ENCODE measurements at regions not wholly inside any gene's neighbourhood (a gene's known extent, or its start where the extent isn't known, plus 50 kb on each side); places are given as distances from the start of the nearest gene placed in this dataset.

DNA sequence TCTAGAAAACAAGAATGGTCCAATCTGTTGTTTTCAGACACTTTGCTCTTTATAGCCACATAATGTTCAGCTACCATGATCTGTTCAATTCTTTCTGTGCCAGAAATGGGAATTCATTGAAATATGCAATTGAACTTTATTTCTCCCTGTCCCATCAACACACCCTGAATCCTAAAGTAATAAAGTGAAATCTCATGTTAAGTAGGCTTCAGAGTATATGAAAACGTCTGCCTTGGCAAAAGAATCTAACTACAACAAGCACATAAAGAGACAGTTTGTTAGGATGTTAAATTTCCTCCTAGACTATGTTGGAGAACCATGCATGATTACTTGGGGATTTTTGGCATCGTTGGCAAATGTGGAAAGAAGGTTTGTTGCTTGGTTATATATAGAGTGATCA lies 722.7 kb downstream of the XPNPEP1 start:
- no peak for DNase-seq (ENCODE audit: missing footprints)
- intact Hi-C loops (cut with DNase I), result no loop called here
- no peak for ATAC-seq

DNA sequence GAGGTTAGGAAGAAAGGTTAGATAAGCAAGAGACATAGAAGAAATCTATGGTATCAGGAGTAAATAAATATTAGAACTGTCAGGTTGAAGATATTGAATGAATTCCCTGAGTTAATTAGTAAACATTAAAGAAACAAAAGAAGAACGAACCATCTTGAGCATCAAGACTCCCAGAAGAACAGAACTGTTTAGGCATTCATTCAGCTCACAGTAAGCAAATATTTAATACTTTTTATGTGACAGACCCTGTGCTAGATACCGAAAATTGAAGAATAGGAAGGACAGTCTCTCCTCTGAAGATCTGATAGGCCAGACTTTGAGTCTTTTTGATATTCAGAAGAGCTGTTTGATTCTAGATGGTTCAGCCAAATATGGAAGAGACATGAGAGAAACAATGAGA lies 731.5 kb downstream of the XPNPEP1 start:
- intact Hi-C loops (cut with DNase I), result no loop called here
- no peak for DNase-seq (ENCODE audit: missing footprints)
- no peak for ATAC-seq

DNA sequence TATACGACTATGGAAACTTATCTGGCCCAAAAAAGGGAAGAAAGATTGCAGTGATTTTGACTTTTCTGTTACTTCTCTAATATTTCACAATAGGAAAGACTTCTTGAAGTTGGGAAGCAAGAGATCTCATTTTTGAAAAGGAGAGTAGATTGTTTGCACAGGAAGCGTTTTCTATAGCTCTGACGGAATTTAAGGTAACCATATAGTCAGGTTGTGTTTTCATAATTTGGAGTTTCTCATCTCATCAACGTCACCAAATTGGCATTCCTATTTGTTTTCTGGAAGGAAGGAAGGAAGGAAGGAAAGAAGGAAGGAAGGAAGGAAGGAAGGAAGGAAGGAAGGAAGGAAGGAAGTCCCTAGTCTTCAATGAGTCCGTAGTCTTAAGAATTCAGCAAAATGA lies 732.0 kb downstream of the XPNPEP1 start:
- intact Hi-C loops (cut with DNase I), result no loop called here
- DNase-seq (ENCODE audit: missing footprints), result no peak
- ATAC-seq, result no peak

DNA sequence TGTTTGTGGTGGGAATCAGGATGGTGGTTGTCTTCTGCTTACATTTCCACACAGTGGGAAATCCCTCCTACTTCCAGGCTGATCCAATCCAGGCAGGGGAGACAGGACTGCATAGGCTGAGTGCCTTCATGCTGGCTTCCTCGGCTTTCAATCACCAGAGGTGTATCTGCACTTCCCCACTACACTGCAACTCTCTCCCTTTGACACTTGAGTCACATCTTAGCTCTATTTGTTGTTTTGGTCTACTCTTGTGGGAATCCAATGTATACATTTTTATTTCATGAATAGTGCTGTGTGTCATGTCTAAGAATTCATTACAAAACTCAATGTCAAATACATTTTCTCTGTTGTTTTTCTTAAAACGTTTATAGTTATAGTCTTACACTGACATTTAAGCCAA lies 735.6 kb downstream of the XPNPEP1 start:
- intact Hi-C loops (cut with DNase I), result no loop called here
- no peak for ATAC-seq
- DNase-seq (ENCODE audit: missing footprints), result no peak

DNA sequence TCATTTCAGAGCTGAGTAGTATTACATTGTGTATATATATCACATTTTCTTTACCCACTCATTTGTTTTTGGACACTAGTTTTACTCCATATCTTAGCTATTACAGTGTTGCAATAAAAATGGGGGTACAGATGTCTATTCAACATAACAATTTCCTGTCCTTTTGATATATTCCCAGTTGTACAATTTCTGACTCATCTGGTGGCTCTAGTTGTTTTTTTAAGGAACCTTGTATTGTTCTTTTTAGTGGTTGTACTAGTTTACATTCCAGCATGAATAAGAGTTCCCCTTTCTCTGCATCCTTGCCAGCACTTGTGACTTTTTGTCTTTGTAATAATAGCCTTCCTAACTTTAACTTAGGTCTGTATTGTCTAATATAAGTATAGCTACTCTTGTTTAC lies 739.9 kb downstream of the XPNPEP1 start:
- no peak for ATAC-seq
- intact Hi-C loops (cut with DNase I), result no loop called here
- DNase-seq (ENCODE audit: missing footprints), result no peak

DNA sequence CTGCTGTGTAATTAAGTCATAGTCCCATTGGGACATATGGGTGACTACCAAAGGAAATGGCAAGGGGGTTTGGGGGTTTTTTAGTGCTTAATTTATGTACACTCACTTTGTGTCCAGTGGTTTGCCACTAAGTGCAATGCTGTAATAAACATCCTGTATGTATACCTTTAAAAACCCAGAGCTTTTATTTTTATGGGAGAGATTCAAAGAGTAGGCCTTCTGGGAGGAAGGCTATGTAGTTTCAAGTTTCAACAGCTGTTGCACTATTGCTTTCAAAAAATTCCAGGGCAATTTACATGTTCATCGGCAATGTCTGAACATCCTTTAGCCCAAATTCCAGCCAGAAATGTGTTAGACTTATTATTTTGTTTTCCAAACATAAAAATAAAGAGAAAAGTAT lies 744.7 kb downstream of the XPNPEP1 start:
- no peak for DNase-seq (ENCODE audit: missing footprints)
- no peak for ATAC-seq
- intact Hi-C loops (cut with DNase I), result no loop called here

DNA sequence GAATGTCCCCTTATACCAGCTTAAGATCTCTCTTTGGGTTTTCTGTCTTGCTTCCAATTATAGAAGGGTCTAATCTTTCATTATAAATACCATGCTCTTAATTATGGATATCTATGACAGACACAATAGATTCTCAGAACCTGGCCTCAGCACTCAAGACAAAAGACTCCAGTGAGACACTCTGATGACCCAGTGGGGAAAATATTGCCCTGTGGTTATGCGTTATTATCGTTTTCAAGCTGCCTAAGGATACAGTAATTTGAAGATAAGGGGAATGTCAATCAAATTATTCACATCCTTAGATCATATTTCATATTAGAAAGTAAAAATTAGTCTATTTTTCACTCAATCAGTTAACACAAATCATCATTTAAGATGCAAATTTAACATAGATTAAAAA lies 748.8 kb downstream of the XPNPEP1 start:
- intact Hi-C loops (cut with DNase I), result no loop called here
- ATAC-seq (no peak), DNase-seq (ENCODE audit: missing footprints) (no peak)

DNA sequence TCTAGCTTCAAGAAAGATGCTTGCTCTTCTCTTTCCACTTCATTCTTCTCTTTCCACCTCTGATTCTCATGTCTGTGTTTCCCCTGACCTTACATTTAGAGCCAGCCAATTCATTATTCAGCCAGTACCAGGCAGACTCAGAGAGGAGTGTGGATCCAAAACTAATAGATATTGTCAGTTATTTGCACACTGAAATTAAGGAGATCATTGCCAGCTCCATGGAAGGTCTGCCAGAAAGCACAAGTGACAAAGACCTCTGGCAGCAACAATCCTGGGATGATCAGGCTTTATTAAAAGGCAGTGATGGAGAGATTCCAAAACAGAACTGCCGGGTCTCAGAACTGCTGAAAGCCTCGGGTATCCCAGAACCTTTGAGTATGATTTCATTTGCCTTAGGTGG lies 749.4 kb downstream of the XPNPEP1 start:
- intact Hi-C loops (cut with DNase I), result no loop called here
- DNase-seq (ENCODE audit: missing footprints) (no peak), ATAC-seq (no peak)

DNA sequence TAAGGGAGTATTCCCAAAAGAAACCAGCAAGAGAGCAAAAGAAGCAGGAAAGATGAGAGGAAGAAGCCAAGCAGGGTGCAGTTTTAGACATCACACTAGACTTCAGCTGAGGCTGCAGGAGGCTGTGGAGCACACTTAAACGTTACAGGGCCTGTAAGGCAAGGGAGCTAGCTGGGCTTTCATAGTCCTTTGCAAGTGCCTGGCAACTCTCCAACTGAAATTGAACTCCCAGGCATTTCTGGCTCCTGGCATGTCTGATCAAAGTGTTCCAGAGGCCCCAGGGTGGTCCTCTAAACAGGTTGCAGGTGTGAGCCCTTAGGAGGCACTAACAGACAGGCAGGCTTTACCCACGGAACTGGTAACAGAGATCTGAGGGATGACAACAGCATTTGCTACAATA lies 750.2 kb downstream of the XPNPEP1 start:
- intact Hi-C loops (cut with DNase I), result no loop called here
- ATAC-seq (no peak), DNase-seq (ENCODE audit: missing footprints) (no peak)

DNA sequence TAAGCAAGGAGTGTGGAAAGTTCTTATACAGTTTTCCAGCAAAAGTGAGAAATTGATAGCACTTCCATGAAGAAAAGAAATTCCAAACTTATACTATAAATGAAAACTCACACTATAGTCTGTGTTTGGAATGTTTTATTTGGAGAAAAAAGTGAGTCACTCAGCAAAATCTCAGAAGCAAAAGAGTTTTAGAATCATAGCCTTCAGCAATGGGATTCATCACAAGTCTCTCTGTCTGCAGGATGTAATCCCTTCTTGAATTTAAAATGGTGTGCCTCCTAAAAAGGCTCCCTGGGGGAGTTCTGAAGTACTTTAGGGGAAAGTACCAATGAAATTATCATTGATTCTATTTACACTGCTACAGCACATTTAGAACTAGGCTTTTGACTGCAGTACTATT lies 756.4 kb downstream of the XPNPEP1 start:
- intact Hi-C loops (cut with DNase I), result no loop called here
- no peak for DNase-seq (ENCODE audit: missing footprints)
- ATAC-seq, result no peak

DNA sequence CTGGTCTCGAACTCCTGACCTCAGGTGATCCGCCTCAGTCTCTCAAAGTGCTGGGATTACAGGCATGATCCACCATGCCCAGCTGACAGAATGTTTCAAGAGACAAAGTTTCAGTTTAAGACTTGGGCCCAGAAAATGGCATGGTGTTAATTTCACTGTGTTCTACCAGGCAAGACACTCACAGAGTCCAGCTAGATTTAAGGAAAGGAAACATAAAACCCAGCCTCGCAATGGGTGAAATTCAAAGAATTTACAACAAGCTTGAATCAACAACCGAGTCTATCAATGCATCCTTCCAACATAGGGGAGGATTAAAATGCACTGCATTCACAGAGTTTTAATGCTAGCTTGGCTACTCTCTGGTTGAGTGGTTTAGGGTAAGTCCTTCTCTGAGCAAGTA lies 764.0 kb downstream of the XPNPEP1 start:
- ATAC-seq, result no peak
- DNase-seq (ENCODE audit: missing footprints), result no peak
- intact Hi-C loops (cut with DNase I), result no loop called here

DNA sequence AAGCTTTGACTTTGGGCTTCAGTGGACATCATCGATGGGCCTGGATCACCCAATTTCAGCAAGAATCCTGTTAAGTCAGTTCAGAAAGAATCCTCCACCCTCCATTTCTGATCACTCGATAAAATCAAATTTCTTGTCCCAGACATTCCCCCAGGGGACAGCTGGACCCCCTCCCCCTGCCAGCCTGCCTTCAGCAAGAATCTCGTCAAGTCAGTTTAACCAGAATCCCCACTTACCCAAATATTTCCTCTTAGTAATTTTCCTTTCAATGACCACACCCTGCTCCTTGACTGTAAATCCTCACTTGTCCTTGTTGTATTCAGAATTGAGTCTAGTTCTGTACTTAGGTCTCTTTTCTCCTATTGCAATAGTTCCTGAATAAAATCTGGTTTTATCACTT lies 766.9 kb downstream of the XPNPEP1 start:
- ATAC-seq (no peak), DNase-seq (ENCODE audit: missing footprints) (no peak)
- intact Hi-C loops (cut with DNase I), result no loop called here

DNA sequence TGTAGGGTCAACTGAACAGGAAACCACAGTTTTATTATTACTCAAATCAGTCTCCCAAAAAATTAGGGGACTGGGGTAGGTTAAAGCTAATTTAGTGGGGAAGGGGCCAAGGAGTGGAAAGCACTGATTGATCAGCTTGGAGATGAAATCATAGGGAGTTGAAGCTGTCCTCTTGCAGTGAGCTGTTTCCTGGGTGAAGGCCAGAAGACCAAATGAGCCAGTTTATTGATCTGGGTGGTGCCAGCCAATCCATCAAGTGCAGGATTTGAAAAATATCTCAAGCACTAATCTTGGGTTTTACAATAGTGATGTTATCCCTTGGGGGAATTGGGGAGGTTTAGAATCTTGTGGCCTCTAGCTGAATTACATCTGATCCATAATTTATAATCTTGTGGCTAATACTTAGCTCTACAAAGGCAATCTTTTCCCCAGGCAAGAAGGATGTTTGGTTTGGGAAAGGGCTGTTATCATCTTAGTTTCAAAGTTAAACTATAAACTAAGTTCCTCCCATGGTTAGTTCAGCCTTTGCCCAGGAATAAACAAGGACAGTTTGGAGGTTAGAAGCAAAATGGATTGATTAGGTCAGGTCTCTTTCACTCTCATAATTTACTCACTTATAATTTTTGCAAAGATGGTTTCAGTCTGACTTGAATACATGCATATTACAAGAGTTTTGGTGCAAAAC lies 773.5 kb downstream of the XPNPEP1 start:
- intact Hi-C loops (cut with DNase I), result no loop called here
- DNase-seq (ENCODE audit: missing footprints), result no peak

DNA sequence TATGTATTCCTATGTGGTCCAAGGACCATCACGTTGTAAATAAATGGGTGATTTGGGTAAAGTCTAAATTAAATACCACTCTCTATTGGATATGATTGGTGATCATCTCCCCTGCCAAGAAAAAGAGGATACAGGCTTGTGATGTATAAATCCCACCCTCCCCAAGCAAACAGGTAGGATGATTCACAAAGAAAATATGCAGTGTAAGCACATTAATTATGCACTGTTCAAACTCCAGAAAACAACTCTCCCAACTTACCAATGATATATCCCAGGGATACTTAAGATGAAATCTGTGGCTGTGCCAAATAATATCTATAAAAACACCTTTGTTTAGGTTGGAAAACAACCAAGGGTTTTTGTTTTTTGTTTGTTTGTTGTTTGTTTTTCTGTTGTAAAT lies 795.9 kb downstream of the XPNPEP1 start:
- ATAC-seq (no peak), DNase-seq (ENCODE audit: missing footprints) (no peak)
- intact Hi-C loops (cut with DNase I), result no loop called here

More for the DNA sequence above, 773.5 kb downstream of the XPNPEP1 start:
- ATAC-seq, result no peak

DNA sequence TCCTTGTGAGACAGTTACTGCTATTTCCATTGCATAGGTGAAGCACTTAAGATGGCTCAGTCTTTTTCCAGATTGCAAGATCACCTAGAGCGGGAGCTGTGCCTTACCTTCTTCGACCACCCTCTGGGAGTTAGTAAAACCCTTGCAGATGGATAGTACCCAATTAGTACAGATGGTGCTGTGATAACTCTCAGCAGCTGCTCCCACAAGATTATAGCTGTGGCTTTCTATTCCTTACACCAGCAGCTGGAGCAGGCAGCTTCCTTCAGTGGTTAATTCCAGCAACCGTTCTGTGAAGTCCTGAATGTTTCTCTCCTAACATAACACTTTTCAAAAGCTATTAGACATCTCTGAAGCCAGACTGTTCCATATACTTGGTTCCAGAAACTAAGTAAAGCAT lies 796.8 kb downstream of the XPNPEP1 start:
- ATAC-seq (no peak), DNase-seq (ENCODE audit: missing footprints) (no peak)
- intact Hi-C loops (cut with DNase I), result no loop called here

DNA sequence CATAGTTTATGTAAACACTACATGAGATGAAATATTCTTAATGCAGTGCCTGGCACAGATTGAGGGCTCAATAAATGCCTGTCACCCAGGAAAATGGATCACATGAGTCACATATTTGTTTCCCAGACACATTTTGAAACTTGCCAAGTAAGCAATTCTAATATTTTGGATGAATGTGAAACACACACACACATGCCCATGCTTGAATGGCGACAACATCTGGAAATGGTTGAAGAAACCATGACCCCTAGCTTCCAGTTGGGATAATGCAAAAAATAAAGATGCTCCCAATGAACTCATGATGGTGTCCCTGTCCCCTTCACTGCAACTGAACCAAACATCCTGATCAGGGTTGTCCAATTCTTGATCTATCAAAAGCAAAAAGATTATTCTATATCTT lies 797.3 kb downstream of the XPNPEP1 start:
- DNase-seq (ENCODE audit: missing footprints) (no peak), ATAC-seq (no peak)
- intact Hi-C loops (cut with DNase I), result no loop called here

DNA sequence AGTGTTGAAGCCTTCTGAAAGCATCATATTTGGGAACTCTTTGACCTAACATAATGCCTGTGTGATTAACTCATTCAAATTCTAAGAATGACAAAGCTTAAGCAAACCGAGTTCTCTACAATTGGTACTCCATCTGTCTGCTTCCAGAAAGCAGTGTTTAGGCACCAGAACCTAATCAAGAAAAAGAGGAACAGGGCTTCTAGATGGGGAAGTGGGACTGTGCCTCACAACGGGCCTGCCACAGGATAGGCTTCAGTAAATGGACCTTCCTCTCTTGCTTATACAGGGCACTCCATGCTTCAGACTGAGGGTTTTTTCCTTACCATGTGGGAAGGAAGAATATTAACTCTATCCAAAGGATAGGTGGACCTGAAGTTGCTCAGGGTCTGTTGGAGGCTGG lies 808.1 kb downstream of the XPNPEP1 start:
- ATAC-seq, result no peak
- DNase-seq (ENCODE audit: missing footprints), result no peak
- intact Hi-C loops (cut with DNase I), result no loop called here

DNA sequence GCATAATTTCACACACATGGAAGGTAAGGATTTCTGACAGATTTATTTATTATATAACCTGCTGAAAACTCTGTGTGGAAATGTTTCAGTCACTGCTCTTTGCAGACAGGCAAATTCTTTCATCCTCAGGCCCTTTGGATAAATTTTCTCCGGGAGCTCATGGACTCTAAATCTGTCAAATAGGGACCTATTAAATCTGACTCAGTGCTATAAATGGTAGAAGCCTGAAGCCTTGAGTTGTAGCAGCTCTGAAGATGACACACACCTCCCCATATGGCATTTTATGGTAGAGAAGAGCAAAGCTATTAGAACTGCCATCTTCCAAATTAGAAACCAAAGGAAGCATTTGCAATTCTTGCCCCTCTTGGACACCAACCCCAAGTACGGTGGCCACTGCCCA lies 808.7 kb downstream of the XPNPEP1 start:
- ATAC-seq, result no peak
- no peak for DNase-seq (ENCODE audit: missing footprints)

DNA sequence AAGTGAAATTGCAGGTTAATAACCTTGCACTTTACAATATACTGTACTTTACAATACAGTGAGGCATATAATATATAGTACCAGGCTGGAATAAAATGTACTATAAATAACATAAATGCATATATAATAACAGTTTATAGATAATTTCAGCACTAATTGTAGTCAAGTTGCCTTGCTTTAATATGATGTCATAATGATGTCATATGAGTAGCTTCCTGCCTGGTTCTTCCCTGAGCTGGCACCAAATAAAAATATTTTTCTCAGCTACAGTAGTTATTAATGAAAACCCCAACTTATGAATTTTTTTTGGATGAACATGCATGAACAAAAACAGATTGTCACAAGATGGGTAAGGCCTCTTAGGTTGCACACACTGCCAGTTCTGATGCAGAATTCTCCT lies 816.7 kb downstream of the XPNPEP1 start:
- intact Hi-C loops (cut with DNase I), result no loop called here
- ATAC-seq (no peak), DNase-seq (ENCODE audit: missing footprints) (no peak)

More for the DNA sequence above, 808.7 kb downstream of the XPNPEP1 start:
- intact Hi-C loops (cut with DNase I), result no loop called here

DNA sequence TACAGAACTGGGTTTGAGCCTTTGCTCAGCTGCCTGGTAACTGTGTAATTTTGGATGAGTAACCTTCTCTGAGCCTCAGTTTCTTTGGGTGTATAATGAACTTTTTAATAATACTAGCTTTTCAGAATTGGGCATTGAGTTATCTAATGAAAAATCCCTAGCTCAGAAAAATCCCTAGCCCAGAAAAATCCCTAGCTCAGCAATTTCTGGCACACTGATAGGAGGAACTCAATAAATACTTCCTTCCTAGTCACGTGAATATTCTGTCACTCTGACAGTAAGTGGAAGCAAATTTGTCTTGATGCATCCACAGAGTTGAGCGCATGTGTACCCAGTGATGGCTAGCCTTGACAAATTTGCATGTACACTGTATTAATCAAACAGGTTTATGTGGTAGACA lies 817.6 kb downstream of the XPNPEP1 start:
- ATAC-seq (no peak), DNase-seq (ENCODE audit: missing footprints) (no peak)
- intact Hi-C loops (cut with DNase I), result no loop called here

DNA sequence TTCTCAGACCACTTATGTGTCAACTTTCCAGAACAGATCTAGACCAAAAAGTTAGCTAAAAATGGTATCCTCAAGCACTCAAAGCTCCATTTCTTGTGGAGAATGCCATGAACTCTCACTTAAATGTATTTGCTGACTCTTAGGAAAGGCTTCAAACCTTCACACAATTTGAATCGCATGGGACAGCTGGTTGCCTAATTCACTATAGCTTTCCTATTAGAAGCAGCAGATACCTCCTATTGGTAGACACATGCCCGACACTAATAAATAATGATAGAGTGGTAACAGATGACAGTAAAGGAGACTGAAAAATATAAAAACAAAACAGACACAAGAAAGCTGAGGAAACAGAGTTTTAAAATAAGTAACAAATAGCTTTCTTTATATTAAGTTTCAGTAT lies 818.5 kb downstream of the XPNPEP1 start:
- ATAC-seq, result no peak

DNA sequence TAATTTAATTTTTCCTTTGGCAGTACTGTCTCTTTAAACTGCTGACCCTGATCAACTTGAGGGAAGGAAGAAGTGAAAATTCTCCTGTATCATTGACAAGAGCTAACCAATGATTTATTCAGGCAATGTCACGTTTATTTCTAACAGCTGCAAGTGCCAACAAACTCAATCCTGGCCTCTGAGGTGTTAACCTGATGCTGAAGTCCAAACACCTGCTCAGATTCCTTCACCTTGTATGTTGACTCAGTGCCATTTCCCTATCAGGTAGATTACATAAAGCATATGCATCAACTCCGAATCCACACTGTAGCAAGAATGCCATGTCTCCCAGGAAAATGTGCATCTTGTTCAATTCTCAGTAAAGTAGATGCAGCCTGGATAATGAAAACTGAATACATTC lies 820.0 kb downstream of the XPNPEP1 start:
- intact Hi-C loops (cut with DNase I), result no loop called here
- no peak for DNase-seq (ENCODE audit: missing footprints)
- ATAC-seq, result no peak

More for the DNA sequence above, 818.5 kb downstream of the XPNPEP1 start:
- intact Hi-C loops (cut with DNase I), result no loop called here
- no peak for DNase-seq (ENCODE audit: missing footprints)

All from Right ventricle myocardium inferior (tissue), 1 donor.